IMR-90 (cell line): ENCODE measurements at regions not wholly inside any gene's neighbourhood (a gene's known extent, or its start where the extent isn't known, plus 50 kb on each side); places are given as distances from the start of the nearest gene placed in this dataset.
"Not testable (repeated sequence)": the region's sequence is repeated elsewhere in the genome, so short reads cannot be mapped to it uniquely, and the experiment has no call there.

Experiments used
- ATAC-seq: fragments of 200-7000 bp; cut with Tn5 transposase; 2 replicates; pipeline ENCODE4 v1.9.1; 2020; ENCODE audit warnings: low read depth, mild to moderate bottlenecking, moderate library complexity
- BruUV-seq: library from RNA; stranded (reverse); fragments of 400-500 nt; replicated peaks from 2 replicates; lab custom pipeline; 2021; lab: Mats Ljungman, UMichigan
- CTCF ChIA-PET: fragments of 300-600 bp; formaldehyde crosslinking; extraction: SDS; loops from one replicate; lab custom pipeline; 2021; ENCODE audit warnings: antibody characterized with exemption; lab: Yijun Ruan, JAX
- POLR2A ChIA-PET: fragments of 300-600 bp; sonication (Branson Sonifier 250); formaldehyde crosslinking; loops from one replicate; lab custom pipeline; 2022; ENCODE audit warnings: antibody characterized with exemption; ENCODE audit not compliant: unreplicated experiment; lab: Charles Lee
- DNase-seq: peaks from one replicate; pipeline ENCODE4 v3.0.0; 2013
- H2AFZ ChIP-seq: replicated peaks from 2 replicates; pipeline ENCODE3; 2013; ENCODE audit warnings: low read length, mild to moderate bottlenecking; ENCODE audit not compliant: poor library complexity
- H2AK5ac ChIP-seq: 2 replicates; pipeline ENCODE4 v1.6.1; 2013; ENCODE audit warnings: low read depth, low read length, inconsistent platforms
- H2AK9ac ChIP-seq: replicated peaks from 2 replicates; pipeline ENCODE3; 2013; ENCODE audit warnings: mild to moderate bottlenecking, low read depth, low read length, moderate library complexity; ENCODE audit not compliant: poor library complexity
- H2BK120ac ChIP-seq: 2 replicates; pipeline ENCODE4 v1.6.1; 2013; ENCODE audit warnings: low read depth, low read length, inconsistent platforms
- H2BK15ac ChIP-seq: 3 replicates; pipeline ENCODE4 v1.6.1; 2013; ENCODE audit warnings: low read depth, low read length, inconsistent platforms
- H2BK20ac ChIP-seq: 2 replicates; pipeline ENCODE4 v1.6.1; 2013; ENCODE audit warnings: low read depth, mild to moderate bottlenecking, inconsistent platforms, low read length, moderate library complexity
- H2BK5ac ChIP-seq: 2 replicates; pipeline ENCODE4 v1.6.1; 2013; ENCODE audit warnings: mild to moderate bottlenecking, low read depth, low read length, inconsistent platforms; ENCODE audit not compliant: poor library complexity, severe bottlenecking
- H3K14ac ChIP-seq: replicated peaks from 2 replicates; pipeline ENCODE4 v1.6.1; 2013; ENCODE audit warnings: low read depth, low read length, inconsistent platforms
- H3K18ac ChIP-seq: 2 replicates; pipeline ENCODE4 v1.6.1; 2013; ENCODE audit warnings: low read depth, low read length, control low read depth
- H3K23ac ChIP-seq: 2 replicates; pipeline ENCODE4 v1.6.1; 2013; ENCODE audit warnings: low read depth, low read length, inconsistent platforms
- H3K27ac ChIP-seq: 2 replicates; pipeline ENCODE4 v1.5.1; 2013; ENCODE audit warnings: mild to moderate bottlenecking, control low read depth, low read length; ENCODE audit not compliant: insufficient read depth
- H3K27me3 ChIP-seq: 2 replicates; pipeline ENCODE4 v1.6.1; 2013; ENCODE audit warnings: low read length; ENCODE audit not compliant: control insufficient read depth, insufficient read depth
- H3K36me3 ChIP-seq: 2 replicates; pipeline ENCODE4 v1.6.1; 2013; ENCODE audit warnings: low read length, mixed read lengths; ENCODE audit not compliant: control insufficient read depth, insufficient read depth
- H3K4ac ChIP-seq: 2 replicates; pipeline ENCODE4 v1.6.1; 2013; ENCODE audit warnings: low read depth, low read length, inconsistent platforms
- H3K4me1 ChIP-seq: 2 replicates; pipeline ENCODE4 v1.6.1; 2013; ENCODE audit warnings: low read length, mixed read lengths; ENCODE audit not compliant: control insufficient read depth, insufficient read depth
- H3K4me2 ChIP-seq: 2 replicates; pipeline ENCODE4 v1.6.1; 2013; ENCODE audit warnings: low read depth, mild to moderate bottlenecking, control low read depth, low read length, moderate library complexity
- H3K4me3 ChIP-seq: 2 replicates; pipeline ENCODE4 v1.5.1; 2013; ENCODE audit warnings: low read depth, mild to moderate bottlenecking, control low read depth, low read length, moderate library complexity; ENCODE audit not compliant: insufficient read depth
- H3K56ac ChIP-seq: 2 replicates; pipeline ENCODE4 v1.6.1; 2013; ENCODE audit warnings: low read length, inconsistent platforms; ENCODE audit not compliant: insufficient read depth; ENCODE audit errors: extremely low read depth
- H3K79me1 ChIP-seq, 2 experiments: 2 replicates each; pipeline ENCODE4 v1.6.1; 2013; ENCODE audit warnings: low read length in 2 of 2, inconsistent platforms in 1 of 2, low read depth in 1 of 2
- H3K9ac ChIP-seq: 2 replicates; pipeline ENCODE4 v1.6.1; 2013; ENCODE audit warnings: low read depth, low read length, control low read depth
- H3K9me1 ChIP-seq: 2 replicates; pipeline ENCODE4 v1.6.1; 2013; ENCODE audit warnings: low read length, inconsistent platforms; ENCODE audit not compliant: insufficient read depth
- H3K9me3 ChIP-seq: 2 replicates; pipeline ENCODE4 v1.6.1; 2013; ENCODE audit warnings: low read length; ENCODE audit not compliant: control insufficient read depth, insufficient read depth
- H4K20me1 ChIP-seq: 2 replicates; pipeline ENCODE4 v1.6.1; 2013; ENCODE audit warnings: low read length, inconsistent platforms; ENCODE audit not compliant: insufficient read depth
- H4K5ac ChIP-seq: 2 replicates; pipeline ENCODE4 v1.6.1; 2013; ENCODE audit warnings: mild to moderate bottlenecking, low read depth, low read length, control low read depth
- H4K8ac ChIP-seq, 2 experiments: 2 replicates each; pipeline ENCODE4 v1.6.1; 2013; ENCODE audit warnings: low read depth in 2 of 2, low read length in 2 of 2, control low read depth in 1 of 2, inconsistent platforms in 1 of 2
- H4K91ac ChIP-seq: 2 replicates; pipeline ENCODE4 v1.6.1; 2013; ENCODE audit warnings: low read depth, low read length, inconsistent platforms; ENCODE audit not compliant: insufficient read depth
- WGBS, 2 experiments: methylation state at CpG; one replicate each; pipeline versions ENCODE4 v1.1.5 to v1.1.7; 2013; ENCODE audit warnings: missing lambda C conversion rate in 2 of 2; ENCODE audit not compliant: insufficient read length in 1 of 2; ENCODE audit errors: extremely low coverage in 2 of 2; 5-methylcytosine and 5-hydroxymethylcytosine counted together
- dilution Hi-C: fragments of 300-500 bp; cut with HindIII; formaldehyde crosslinking; loops from one replicate; pipeline ENCODE4 v1.14.3; 2018; ENCODE audit warnings: low sequenced_read_pairs; ENCODE audit not compliant: unreplicated experiment
- in situ Hi-C: fragments of 300-500 bp; cut with MboI; formaldehyde crosslinking; loops from 3 replicates; pipeline ENCODE4 v1.14.3; 2019; ENCODE audit warnings: low sequenced_read_pairs, inconsistent platforms, mixed read lengths
- intact Hi-C: fragments of 100-400 bp; cut with micrococcal nuclease; formaldehyde crosslinking; loops from 2 replicates; pipeline ENCODE4 v1.10.0; 2022

GRCh38 chr1:229935157-229935556 lies 131.9 kb upstream of the GALNT2 start:
- intact Hi-C loops, CTCF ChIA-PET, H4K8ac ChIP-seq: not testable (repeated sequence)

More at GRCh38 chr1:229935157-229935556, 131.9 kb upstream of the GALNT2 start:
- H3K14ac ChIP-seq, DNase-seq, H2AK9ac ChIP-seq, H4K91ac ChIP-seq, ATAC-seq, H3K4me1 ChIP-seq, in situ Hi-C loops, H3K4me2 ChIP-seq, H3K36me3 ChIP-seq, H3K56ac ChIP-seq, H2AK5ac ChIP-seq, H3K9ac ChIP-seq, H4K20me1 ChIP-seq, H3K4ac ChIP-seq, H3K23ac ChIP-seq, H2BK5ac ChIP-seq, H3K9me3 ChIP-seq, H3K18ac ChIP-seq, H3K27me3 ChIP-seq, H4K5ac ChIP-seq, H3K4me3 ChIP-seq, H2BK15ac ChIP-seq, H3K27ac ChIP-seq, POLR2A ChIA-PET, H2AFZ ChIP-seq, BruUV-seq, H3K9me1 ChIP-seq, H2BK20ac ChIP-seq, H2BK120ac ChIP-seq, H3K79me1 ChIP-seq, dilution Hi-C loops: not testable (repeated sequence)
- WGBS, 2 experiments: no CpG with 5 or more reads among the region's 6 CpGs
